ENCODE measurements at regions not wholly inside any gene's neighbourhood (a gene's known extent, or its start where the extent isn't known, plus 50 kb on each side); places are given as distances from the start of the nearest gene placed in this dataset.

GRCh38 chr21:16116069-16116468 is 386.3 kb downstream of the USP25 start:
- intact Hi-C loops (cut with DNase I; ENCODE audit: low total_unique reads) = no loop called here
- Histone ChIP-seq H3K27ac (no peak overlapping the region), H3K4me3 (no peak overlapping the region), H3K36me3 (no peaks in the 10 kb centered on the region), H3K9me3 (peaks cover 0 to 16% (median 10%) of the 10 kb centered on the region in 8 donors), H3K27me3 (replicated peaks in 1 of 7) (no peaks in the 10 kb centered on the region), H3K4me1 (no peaks in the 10 kb centered on the region)
- no peak for DNase-seq
- no peak for TF ChIP-seq CTCF (IDR thresholded peaks at IDR 0.05 in 8 of 11, conservative IDR thresholded peaks at IDR 0.05 in 3 of 11)
- TF ChIP-seq POLR2AphosphoS5 (IDR thresholded peaks at IDR 0.05) = no peak
- no peak for TF ChIP-seq POLR2A (IDR thresholded peaks at IDR 0.05)
- 96 to 99% (median 97%) methylated on average over 2 of the region's 2 CpGs for WGBS, 5 donors

GRCh38 chr21:16116798-16117197 is 387.0 kb downstream of the USP25 start:
- intact Hi-C loops (cut with DNase I; ENCODE audit: low total_unique reads) = no loop called here

GRCh38 chr21:16117331-16117730 is 387.5 kb downstream of the USP25 start:
- Histone ChIP-seq H3K4me1 (no peaks in the 10 kb centered on the region), H3K9me3 (peaks cover 0 to 16% (median 10%) of the 10 kb centered on the region in 8 donors), H3K27me3 (replicated peaks in 1 of 7) (no peaks in the 10 kb centered on the region), H3K36me3 (no peaks in the 10 kb centered on the region), H3K27ac (no peak overlapping the region), H3K4me3 (no peak overlapping the region)
- intact Hi-C loops (cut with DNase I; ENCODE audit: low total_unique reads) = no loop called here
- TF ChIP-seq POLR2A (IDR thresholded peaks at IDR 0.05) (no peak), CTCF (IDR thresholded peaks at IDR 0.05 in 8 of 11, conservative IDR thresholded peaks at IDR 0.05 in 3 of 11) (no peak), POLR2AphosphoS5 (IDR thresholded peaks at IDR 0.05) (no peak)
- DNase-seq = no peak
- 72 to 77% (median 75%) methylated on average over 4 of the region's 4 CpGs for WGBS, 5 donors

More at GRCh38 chr21:16116798-16117197, 387.0 kb downstream of the USP25 start:
- Histone ChIP-seq H3K4me1 (no peaks in the 10 kb centered on the region), H3K27me3 (replicated peaks in 1 of 7) (no peaks in the 10 kb centered on the region), H3K4me3 (no peak overlapping the region), H3K36me3 (no peaks in the 10 kb centered on the region), H3K27ac (no peak overlapping the region), H3K9me3 (peaks cover 0 to 16% (median 10%) of the 10 kb centered on the region in 8 donors)
- WGBS, 5 donors = 62 to 78% (median 67%) methylated on average over 1 of the region's 1 CpG
- DNase-seq = no peak
- no peak for TF ChIP-seq POLR2A (IDR thresholded peaks at IDR 0.05)
- TF ChIP-seq POLR2AphosphoS5 (IDR thresholded peaks at IDR 0.05) = no peak
- no peak for TF ChIP-seq CTCF (IDR thresholded peaks at IDR 0.05 in 8 of 11, conservative IDR thresholded peaks at IDR 0.05 in 3 of 11)

GRCh38 chr21:16117851-16118590 is 388.2 kb downstream of the USP25 start:
- intact Hi-C loops (cut with DNase I; ENCODE audit: low total_unique reads) = no loop called here
- H3K4me1 ChIP-seq = no peaks in the 10 kb centered on the region
- no peak overlapping the region for H3K4me3 ChIP-seq
- no peaks in the 10 kb centered on the region for H3K27me3 ChIP-seq (replicated peaks in 1 of 7)
- H3K27ac ChIP-seq = no peak overlapping the region
- 67 to 80% (median 78%) methylated on average over 8 of the region's 8 CpGs for WGBS, 5 donors
- TF ChIP-seq CTCF (IDR thresholded peaks at IDR 0.05 in 8 of 11, conservative IDR thresholded peaks at IDR 0.05 in 3 of 11) = no peak
- TF ChIP-seq POLR2AphosphoS5 (IDR thresholded peaks at IDR 0.05) = no peak
- peaks cover 0 to 16% (median 10%) of the 10 kb centered on the region in 8 donors for H3K9me3 ChIP-seq
- no peak for DNase-seq
- no peaks in the 10 kb centered on the region for H3K36me3 ChIP-seq

Data from spleen (tissue), 11 donors.